ENCODE measurements at regions not wholly inside any gene's neighbourhood (a gene's known extent, or its start where the extent isn't known, plus 50 kb on each side); places are given as distances from the start of the nearest gene placed in this dataset.
"Not testable (repeated sequence)": the region's sequence is repeated elsewhere in the genome, so short reads cannot be mapped to it uniquely, and the experiment has no call there.

DNA sequence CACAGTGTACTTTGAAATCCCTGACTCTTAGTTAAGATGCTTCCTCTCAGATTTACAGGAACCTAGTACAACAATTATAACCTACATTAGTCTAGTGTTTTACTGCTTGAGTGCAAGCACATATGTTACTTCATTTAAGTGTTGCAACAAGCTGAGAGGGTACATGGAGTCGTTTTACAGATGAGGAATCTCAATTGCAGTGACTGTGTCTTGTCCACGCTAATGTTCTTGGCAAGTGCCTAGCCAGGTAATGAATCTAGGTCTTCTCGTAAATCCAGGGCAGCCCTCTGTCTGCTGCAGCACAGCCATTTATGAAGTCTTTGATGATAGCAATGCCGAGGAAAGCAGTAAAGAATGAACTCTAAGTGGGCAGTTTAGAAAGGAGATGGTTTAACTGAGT, 384.4 kb upstream of the ARPP21 start:
- no peaks in the 10 kb centered on the region for H3K27me3 Mint-ChIP-seq
- no peaks in the 10 kb centered on the region for H3K4me1 Mint-ChIP-seq
- no peak overlapping the region for H3K4me3 Mint-ChIP-seq
- H3K36me3 Mint-ChIP-seq: no peaks in the 10 kb centered on the region
- H3K27ac Mint-ChIP-seq: no peak overlapping the region
- peaks cover 4% of the 10 kb centered on the region for H3K9me3 Mint-ChIP-seq
- no peak for ATAC-seq

DNA sequence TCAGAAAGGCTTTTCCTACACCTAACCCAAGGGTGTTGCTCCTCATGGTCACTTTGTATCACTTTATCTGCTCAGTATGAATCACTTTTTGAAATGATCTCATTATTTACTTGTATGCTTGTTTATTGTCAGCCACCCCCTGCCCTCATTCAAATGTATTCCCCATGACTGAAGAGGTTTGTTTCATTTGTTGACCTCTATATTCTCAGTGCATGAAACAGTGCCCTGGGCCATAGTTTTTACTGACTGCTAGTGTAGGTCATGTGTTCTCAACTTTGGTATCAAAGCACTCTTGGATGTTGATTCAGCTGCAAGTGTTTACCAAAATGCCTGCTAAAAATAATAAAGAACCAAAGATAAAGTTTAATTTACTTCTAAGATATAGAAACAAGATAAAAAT, 381.7 kb upstream of the ARPP21 start:
- Mint-ChIP-seq H3K4me1 (no peaks in the 10 kb centered on the region), H3K36me3 (no peaks in the 10 kb centered on the region), H3K4me3 (no peak overlapping the region), H3K27me3 (no peaks in the 10 kb centered on the region), H3K27ac (no peak overlapping the region), H3K9me3 (peaks cover 6% of the 10 kb centered on the region)
- ATAC-seq: no peak

- Mint-ChIP-seq H3K36me3 (no peaks in the 10 kb centered on the region), H3K4me3 (no peak overlapping the region), H3K4me1 (no peaks in the 10 kb centered on the region), H3K9me3 (peaks cover 3% of the 10 kb centered on the region), H3K27ac (no peak overlapping the region), H3K27me3 (no peaks in the 10 kb centered on the region)
- no peak for ATAC-seq
These were observed 376.9 kb upstream of the ARPP21 start for GRCh38 chr3:35262406-35262805.

- Mint-ChIP-seq H3K27me3 (no peaks in the 10 kb centered on the region), H3K27ac (no peak overlapping the region), H3K36me3 (no peaks in the 10 kb centered on the region), H3K9me3 (peaks cover 3% of the 10 kb centered on the region), H3K4me3 (no peak overlapping the region), H3K4me1 (no peaks in the 10 kb centered on the region)
- no peak for ATAC-seq
These were observed 375.8 kb upstream of the ARPP21 start for GRCh38 chr3:35263477-35263876.

- not testable (repeated sequence) for H3K27ac Mint-ChIP-seq, H3K9me3 Mint-ChIP-seq, H3K4me3 Mint-ChIP-seq
These were observed 373.3 kb upstream of the ARPP21 start for GRCh38 chr3:35266065-35266464.

GRCh38 chr3:35275768-35276167, 363.6 kb upstream of the ARPP21 start:
- no peak overlapping the region for H3K27ac Mint-ChIP-seq
- no peak overlapping the region for H3K4me3 Mint-ChIP-seq
- no peaks in the 10 kb centered on the region for H3K4me1 Mint-ChIP-seq
- no peak for ATAC-seq
- no peaks in the 10 kb centered on the region for H3K36me3 Mint-ChIP-seq
- H3K27me3 Mint-ChIP-seq: no peaks in the 10 kb centered on the region
- H3K9me3 Mint-ChIP-seq: peaks cover 12% of the 10 kb centered on the region

More at GRCh38 chr3:35266065-35266464, 373.3 kb upstream of the ARPP21 start:
- H3K27me3 Mint-ChIP-seq, ATAC-seq, H3K36me3 Mint-ChIP-seq, H3K4me1 Mint-ChIP-seq: not testable (repeated sequence)

DNA sequence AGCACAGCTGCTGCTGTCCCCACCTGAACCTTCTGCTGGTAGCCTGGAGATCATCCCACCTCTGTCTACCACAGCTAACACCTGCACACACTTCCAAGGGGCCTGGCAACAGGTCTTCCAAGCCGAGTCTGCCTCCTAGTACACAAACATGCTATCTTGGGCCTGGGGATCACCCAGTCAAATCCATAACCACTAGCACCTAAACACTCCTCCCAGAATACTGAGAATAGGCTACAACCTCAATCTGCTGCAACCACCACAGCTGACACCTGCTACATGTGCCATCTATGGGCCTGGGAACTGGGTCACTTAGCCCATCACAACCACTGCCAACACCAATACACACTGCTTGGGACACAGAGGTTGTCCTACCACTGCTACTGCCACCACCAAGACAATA, 362.8 kb upstream of the ARPP21 start:
- ATAC-seq: no peak

DNA sequence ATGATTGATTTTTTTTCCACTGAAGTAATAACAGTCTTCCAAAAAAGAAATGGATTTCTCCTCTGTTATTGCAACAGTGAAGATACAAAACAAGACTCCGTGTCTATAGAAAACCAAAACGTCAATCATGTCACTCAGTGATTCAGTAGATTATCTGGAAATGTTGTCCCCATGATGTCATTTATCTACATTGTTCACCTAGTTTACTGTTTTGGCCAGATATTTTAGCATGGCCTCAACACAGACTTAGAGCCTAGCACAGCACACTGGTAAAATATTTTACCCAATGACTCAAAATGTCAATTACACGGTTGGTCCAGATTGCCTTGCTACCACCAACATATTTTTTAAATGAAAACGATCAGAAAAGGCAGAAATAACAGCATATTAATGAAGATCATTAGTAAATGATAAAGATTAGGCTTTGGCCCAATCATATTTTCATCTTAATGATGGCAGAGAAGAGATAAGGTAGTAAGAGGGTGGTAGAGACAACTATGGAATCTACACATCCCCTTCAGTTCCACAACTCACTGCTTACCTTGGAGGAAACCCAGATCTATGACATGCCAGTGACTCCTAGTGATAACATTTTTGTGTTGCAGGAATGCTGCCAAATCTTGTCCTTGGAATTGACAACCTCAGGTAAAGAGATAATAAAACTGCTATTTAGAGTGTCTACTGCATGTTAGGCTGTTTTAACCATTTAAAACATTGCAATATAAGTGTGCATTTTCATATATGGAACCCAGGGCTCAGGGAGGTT, 347.7 kb upstream of the ARPP21 start:
- Mint-ChIP-seq H3K9me3 (peaks cover 8% of the 10 kb centered on the region), H3K27ac (no peak overlapping the region), H3K27me3 (no peaks in the 10 kb centered on the region), H3K4me3 (no peak overlapping the region), H3K36me3 (no peaks in the 10 kb centered on the region), H3K4me1 (no peaks in the 10 kb centered on the region)
- no peak for ATAC-seq

More for the DNA sequence above, 362.8 kb upstream of the ARPP21 start:
- no peaks in the 10 kb centered on the region for H3K36me3 Mint-ChIP-seq
- H3K4me1 Mint-ChIP-seq: no peaks in the 10 kb centered on the region
- H3K9me3 Mint-ChIP-seq: peaks cover 12% of the 10 kb centered on the region
- no peaks in the 10 kb centered on the region for H3K27me3 Mint-ChIP-seq
- H3K4me3 Mint-ChIP-seq: no peak overlapping the region
- H3K27ac Mint-ChIP-seq: no peak overlapping the region

DNA sequence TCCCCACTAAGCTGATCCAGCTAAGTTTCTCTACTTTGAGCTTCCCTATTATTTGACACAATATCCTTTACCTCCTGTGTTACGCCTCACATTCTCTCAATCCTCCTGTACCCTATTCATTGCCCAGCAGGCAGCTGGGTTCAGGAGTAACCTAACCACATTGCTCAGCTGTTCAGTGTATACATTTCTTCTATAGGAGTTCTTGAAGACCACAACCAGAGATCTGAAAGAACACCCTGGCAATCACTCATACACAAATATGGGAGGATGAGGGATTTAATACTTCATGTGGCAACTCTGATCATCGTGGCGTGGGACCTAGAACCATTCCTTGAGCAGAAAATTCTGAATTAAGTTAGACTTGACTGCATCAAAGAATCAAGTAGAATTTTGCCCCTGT, 346.8 kb upstream of the ARPP21 start:
- H3K27ac Mint-ChIP-seq: no peak overlapping the region
- H3K27me3 Mint-ChIP-seq: no peaks in the 10 kb centered on the region
- H3K36me3 Mint-ChIP-seq: no peaks in the 10 kb centered on the region
- H3K4me3 Mint-ChIP-seq: no peak overlapping the region
- H3K4me1 Mint-ChIP-seq: no peaks in the 10 kb centered on the region
- peaks cover 8% of the 10 kb centered on the region for H3K9me3 Mint-ChIP-seq
- ATAC-seq: no peak

DNA sequence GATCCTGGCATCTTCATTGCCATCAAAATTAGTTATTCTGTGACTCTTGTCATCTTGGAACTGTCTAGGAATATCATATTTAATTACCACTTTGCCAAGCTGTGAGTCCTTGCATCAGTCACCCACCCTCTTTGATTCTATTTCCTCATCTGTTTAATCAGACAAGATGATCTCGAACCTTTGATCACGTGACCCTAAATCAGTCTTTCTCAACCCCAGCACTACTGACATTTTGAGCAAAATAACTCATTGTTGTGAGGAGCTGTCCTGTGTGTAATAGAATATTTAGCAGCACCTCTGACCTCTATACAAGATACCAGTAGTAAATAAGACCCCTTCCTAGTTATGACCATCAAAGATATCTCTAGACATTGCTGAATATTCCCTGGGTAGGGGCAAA, 343.4 kb upstream of the ARPP21 start:
- Mint-ChIP-seq H3K4me1 (no peaks in the 10 kb centered on the region), H3K36me3 (no peaks in the 10 kb centered on the region), H3K4me3 (no peak overlapping the region), H3K9me3 (no peaks in the 10 kb centered on the region), H3K27ac (no peak overlapping the region), H3K27me3 (no peaks in the 10 kb centered on the region)
- no peak for ATAC-seq

DNA sequence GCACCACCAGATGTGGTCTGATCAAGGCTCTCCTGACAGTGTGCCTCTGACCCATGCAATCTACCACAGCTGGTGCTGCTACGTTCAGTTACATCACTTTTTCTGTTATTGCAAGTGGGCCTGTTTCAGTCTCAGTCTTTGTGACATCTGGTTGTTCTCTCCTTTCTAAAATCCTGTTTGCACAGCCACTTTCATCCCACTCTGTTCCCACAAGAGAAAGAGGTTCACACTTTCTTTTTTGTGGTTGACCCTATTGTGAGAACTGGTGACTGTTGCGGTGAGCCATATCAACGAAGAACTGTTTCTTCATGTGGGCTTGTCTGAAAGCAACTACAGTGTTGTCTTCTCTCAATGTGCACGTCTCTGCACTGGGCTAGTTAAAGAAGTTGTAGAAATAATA, 342.8 kb upstream of the ARPP21 start:
- no peaks in the 10 kb centered on the region for H3K4me1 Mint-ChIP-seq
- no peak for ATAC-seq
- no peaks in the 10 kb centered on the region for H3K36me3 Mint-ChIP-seq
- H3K27ac Mint-ChIP-seq: no peak overlapping the region
- H3K27me3 Mint-ChIP-seq: no peaks in the 10 kb centered on the region
- no peaks in the 10 kb centered on the region for H3K9me3 Mint-ChIP-seq
- H3K4me3 Mint-ChIP-seq: no peak overlapping the region

- ATAC-seq, H3K27me3 Mint-ChIP-seq: not testable (repeated sequence)
These were observed 342.4 kb upstream of the ARPP21 start for GRCh38 chr3:35296944-35297343.

DNA sequence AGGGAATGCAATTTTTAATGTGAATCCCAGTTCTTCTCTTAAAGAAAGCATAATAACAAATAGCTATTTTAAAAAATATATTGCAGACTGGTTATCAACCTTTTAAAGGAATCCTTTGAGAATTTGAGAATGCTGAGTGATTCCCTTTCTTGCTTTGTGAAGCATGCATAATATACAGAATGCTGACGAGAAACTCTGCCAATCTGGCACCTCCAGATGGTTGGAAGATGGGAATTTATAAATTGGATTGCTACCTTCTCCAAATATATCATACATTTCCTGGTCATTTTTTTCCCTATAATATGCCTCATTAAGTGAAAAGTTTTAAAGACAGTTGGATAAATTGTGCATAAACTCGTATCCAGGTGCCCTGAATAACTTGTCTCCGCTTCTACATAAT, 333.9 kb upstream of the ARPP21 start:
- Mint-ChIP-seq H3K36me3 (no peaks in the 10 kb centered on the region), H3K4me3 (no peak overlapping the region), H3K4me1 (no peaks in the 10 kb centered on the region), H3K9me3 (peaks cover 3% of the 10 kb centered on the region), H3K27me3 (no peaks in the 10 kb centered on the region), H3K27ac (no peak overlapping the region)
- no peak for ATAC-seq

More at GRCh38 chr3:35296944-35297343, 342.4 kb upstream of the ARPP21 start:
- not testable (repeated sequence) for H3K9me3 Mint-ChIP-seq, H3K36me3 Mint-ChIP-seq, H3K4me3 Mint-ChIP-seq, H3K4me1 Mint-ChIP-seq, H3K27ac Mint-ChIP-seq

DNA sequence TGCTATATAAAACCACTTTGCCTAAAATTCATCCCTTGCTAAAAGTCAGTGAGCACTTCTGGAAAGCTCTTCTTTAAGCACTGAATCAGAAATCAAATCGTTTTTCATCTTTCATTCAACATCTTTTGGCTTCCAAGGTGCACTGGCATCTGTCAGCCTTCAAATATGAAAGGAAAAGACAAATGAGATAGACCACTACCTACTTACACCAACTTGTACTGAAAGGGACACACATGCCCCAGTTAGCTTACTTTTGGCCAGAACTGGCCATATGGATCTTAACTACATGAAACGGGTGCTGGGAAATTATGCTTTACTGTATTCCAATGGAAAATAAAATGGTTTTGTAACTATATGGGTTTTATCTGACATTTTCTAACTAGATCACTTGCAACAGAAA, 332.0 kb upstream of the ARPP21 start:
- no peak overlapping the region for H3K27ac Mint-ChIP-seq
- ATAC-seq: no peak
- H3K4me1 Mint-ChIP-seq: no peaks in the 10 kb centered on the region
- H3K9me3 Mint-ChIP-seq: peaks cover 3% of the 10 kb centered on the region
- H3K4me3 Mint-ChIP-seq: no peak overlapping the region
- no peaks in the 10 kb centered on the region for H3K36me3 Mint-ChIP-seq
- no peaks in the 10 kb centered on the region for H3K27me3 Mint-ChIP-seq

DNA sequence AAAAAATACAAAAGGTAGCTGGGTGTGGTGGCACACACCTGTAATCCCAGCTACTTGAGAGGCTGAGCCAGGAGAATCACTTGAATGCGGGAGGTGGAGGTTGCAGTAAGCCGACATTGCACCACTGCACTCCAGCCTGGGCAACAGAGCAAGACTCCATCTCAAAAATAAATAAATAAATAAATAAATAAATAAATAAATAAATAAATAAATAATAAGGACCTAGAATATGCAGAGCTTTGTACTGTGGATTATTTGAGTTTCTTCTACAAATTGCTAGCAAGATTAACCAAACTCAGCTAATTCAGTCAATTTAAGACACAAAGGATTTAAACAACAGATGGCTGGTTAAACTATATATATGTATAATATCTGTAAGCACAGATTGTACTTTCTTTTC, 322.5 kb upstream of the ARPP21 start:
- not testable (repeated sequence) for H3K9me3 Mint-ChIP-seq, H3K36me3 Mint-ChIP-seq, H3K4me1 Mint-ChIP-seq, ATAC-seq, H3K4me3 Mint-ChIP-seq, H3K27me3 Mint-ChIP-seq, H3K27ac Mint-ChIP-seq

DNA sequence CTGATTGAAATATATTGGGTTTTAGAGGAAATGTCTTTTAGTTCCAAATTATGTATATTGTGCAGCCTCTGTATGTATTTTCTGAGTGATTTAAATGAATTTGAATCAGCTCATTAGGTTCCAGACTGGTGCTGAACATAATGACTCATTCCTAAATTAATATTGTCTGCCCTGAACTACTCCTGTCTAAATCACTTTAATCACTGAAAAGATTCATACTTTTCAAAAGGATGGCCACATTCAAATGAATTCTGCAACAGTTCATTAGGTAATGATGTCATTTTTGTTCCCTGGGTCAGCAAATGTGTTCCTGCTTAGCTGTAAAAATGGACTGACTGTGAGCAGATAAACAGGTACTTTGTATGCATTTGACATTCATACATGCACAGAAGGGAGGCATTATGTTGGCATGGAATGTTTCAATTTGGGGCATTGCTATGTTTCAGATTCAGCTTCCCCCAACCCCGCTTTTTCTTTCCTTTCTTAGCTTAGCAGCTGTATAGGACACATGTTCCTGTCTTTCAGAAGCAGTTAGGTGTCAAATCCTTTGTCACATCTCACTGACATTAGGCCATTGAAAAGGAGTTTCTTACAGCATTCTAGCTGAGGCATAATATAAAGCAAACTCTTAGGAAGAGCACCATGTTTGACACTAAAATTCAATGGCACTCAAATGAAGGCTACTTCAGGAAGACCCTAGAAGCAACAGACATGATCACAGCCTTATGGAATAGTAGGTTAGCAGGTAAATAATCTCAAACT, 318.5 kb upstream of the ARPP21 start:
- Mint-ChIP-seq H3K4me1 (no peaks in the 10 kb centered on the region), H3K27ac (no peak overlapping the region), H3K9me3 (peaks cover 6% of the 10 kb centered on the region), H3K4me3 (no peak overlapping the region), H3K36me3 (no peaks in the 10 kb centered on the region), H3K27me3 (no peaks in the 10 kb centered on the region)
- no peak for ATAC-seq
